LHCN-M2 (cell line): ENCODE measurements at regions not wholly inside any gene's neighbourhood (a gene's known extent, or its start where the extent isn't known, plus 50 kb on each side); places are given as distances from the start of the nearest gene placed in this dataset.
A peak's percentile ranks its signal among the peaks of the same experiment; 100 is the strongest.
"Not testable (repeated sequence)": the region's sequence is repeated elsewhere in the genome, so short reads cannot be mapped to it uniquely, and the experiment has no call there.

ENCODE experiments used
- DNase-seq: peaks from one replicate; pipeline ENCODE4 v3.0.0-alpha.2; 2012; ENCODE audit warnings: low read depth

DNA sequence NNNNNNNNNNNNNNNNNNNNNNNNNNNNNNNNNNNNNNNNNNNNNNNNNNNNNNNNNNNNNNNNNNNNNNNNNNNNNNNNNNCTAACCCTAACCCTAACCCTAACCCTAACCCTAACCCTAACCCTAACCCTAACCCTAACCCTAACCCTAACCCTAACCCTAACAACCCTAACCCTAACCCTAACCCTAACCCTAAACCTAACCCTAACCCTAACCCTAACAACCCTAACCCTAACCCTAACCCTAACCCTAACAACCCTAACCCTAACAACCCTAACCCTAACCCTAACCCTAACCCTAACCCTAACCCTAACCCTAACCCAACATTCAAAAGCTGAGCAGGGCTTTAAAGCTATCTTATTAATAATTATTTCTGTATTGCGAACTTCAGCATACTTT is 182.5 kb upstream of the FAM20C start:
- not testable (repeated sequence) for DNase-seq

DNA sequence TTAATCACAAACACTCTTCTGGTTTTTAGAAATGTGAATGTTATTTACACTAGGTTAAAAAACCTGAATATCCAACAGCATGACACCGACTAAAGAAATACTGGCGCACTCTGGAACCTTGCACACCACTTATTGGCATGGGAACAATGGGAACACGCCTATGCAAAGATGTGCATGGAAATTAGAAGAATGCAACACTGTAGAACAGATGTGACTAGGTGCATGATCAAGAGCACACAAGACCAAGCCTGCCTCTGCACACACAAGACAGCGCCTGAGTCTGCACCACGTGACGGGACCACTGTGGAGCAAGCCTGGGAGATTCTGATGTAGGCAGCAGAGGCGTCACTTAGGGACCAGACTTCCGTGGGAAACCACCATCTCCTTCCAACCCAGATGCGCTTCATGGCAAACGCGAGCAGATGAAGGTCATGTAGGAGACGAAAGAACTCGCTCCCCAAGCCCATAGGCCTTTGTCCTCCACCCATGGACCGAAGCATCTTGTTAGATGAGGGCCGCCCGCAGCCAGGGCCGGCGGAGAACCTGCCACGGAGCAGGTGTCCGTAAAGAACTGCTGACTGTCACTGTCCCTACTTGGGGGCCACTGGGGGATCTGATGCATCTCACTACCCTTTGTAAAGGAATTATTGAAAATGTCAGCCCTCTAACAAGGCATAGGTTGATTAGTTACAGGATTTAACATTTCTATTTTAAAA is 159.6 kb upstream of the FAM20C start:
- not testable (repeated sequence) for DNase-seq

DNA sequence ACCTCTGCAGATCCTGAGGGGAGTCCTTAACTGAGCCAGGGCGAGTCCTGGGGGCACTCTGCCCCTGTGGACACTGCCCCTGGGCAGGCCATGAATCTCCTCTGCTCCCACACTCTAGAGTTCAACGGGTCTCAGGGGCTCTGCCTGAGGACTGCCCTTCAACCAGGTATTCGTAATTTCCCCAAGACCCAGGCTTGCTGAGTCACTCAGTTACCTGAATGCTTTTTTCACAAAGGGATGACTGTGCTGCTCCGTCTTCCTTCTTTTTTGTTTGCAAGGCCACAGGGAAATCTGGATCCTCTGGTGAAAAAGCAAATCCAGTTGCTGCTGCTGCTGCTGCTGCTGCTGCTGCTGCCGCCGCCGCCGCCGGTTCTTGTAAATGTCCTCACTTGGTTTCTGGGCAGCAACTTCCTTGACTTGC is 157.2 kb upstream of the FAM20C start:
- DNase-seq, result not testable (repeated sequence)

DNA sequence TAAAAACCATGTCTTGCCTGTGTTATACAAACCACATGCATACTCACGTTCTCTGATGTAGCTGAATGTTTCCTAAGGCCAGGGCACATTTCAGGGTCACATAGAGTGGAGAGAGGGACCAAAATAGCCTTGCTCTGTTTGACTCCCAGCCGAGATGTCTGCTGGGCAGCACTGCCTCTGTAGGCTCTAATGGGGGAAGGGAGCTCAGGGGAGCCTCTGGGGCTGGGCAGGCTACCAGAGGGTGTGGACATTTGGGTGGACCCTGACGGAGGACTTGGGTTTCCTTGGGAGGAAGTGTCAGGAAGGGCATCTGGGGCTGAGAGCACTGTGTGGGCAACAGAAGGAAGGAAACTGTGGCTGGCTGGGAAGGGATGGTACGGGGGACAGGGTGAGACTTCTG is 155.8 kb upstream of the FAM20C start:
- DNase-seq, result not testable (repeated sequence)

DNA sequence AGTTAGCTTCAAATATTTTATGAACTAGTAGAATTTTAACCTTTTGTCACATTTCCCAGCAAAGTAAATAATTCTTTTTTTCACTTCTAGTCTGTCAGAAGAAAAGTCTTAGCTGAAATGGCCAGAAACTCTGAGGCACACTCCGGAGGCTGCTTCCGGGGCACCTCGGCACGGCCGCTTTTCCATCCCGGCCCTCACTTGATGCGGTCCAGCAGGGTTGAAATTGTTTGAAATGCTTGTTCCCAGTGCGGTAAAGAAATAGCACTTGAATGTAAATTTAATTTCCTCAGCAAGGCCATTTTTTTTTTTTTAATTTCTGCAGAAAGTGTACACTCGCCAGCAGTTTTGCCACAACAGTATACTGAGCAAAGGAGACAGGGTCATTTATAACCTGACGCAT is 154.7 kb upstream of the FAM20C start:
- not testable (repeated sequence) for DNase-seq

DNA sequence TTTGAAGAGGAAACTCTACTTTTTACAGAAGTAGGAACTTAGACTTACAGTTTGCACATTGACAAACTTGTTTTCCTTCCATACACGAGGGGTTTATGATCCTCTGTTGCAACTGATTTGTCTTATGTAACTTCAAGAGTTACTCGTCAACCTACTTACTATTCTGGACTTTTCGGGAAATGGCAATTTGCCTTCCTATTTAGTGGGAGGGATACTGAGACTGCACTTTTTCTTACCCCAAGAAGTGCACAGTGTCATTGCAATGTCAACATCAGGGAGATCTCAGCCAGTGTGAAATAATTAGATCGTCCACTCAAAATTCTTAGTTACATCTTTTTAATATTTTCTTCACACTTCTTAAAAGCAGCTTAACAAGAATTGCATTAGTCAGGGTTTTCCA is 153.9 kb upstream of the FAM20C start:
- DNase-seq, result not testable (repeated sequence)

DNA sequence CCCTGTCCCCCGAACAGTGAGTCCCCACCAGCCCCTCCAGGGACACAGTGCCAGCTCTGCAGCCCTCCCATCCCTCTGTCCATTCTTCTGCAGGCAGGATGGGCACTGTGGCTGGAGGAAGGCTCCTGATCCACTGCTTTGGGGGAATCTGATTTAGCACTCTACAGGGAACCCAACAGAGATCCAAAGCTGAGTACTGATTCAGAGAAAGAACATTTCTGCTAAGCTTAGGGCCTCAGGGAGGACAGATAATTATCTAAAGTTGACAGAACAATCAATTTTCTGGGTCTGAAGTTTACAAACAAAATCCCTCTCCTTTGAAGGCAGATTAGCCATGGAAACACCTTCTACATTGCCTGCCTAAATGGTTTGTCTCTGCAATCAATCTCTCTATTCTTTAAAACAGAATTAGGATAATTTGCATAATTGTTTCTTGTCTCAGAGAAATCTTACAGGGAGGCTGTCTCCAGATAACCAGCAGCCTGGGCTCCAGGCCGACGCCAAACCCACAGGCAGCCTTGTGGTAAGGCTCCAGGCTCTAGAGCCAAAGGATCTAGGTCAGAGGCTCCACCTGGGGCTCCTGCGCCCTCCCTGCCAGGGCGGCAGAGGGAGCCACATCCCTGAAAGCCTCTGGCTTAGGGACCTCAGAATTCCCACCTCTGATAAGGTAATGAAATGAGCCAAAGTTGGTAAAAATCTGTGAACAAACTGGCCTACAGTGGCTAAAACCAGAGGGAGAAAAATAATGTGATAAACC is 152.2 kb upstream of the FAM20C start:
- DNase-seq, result not testable (repeated sequence)

DNA sequence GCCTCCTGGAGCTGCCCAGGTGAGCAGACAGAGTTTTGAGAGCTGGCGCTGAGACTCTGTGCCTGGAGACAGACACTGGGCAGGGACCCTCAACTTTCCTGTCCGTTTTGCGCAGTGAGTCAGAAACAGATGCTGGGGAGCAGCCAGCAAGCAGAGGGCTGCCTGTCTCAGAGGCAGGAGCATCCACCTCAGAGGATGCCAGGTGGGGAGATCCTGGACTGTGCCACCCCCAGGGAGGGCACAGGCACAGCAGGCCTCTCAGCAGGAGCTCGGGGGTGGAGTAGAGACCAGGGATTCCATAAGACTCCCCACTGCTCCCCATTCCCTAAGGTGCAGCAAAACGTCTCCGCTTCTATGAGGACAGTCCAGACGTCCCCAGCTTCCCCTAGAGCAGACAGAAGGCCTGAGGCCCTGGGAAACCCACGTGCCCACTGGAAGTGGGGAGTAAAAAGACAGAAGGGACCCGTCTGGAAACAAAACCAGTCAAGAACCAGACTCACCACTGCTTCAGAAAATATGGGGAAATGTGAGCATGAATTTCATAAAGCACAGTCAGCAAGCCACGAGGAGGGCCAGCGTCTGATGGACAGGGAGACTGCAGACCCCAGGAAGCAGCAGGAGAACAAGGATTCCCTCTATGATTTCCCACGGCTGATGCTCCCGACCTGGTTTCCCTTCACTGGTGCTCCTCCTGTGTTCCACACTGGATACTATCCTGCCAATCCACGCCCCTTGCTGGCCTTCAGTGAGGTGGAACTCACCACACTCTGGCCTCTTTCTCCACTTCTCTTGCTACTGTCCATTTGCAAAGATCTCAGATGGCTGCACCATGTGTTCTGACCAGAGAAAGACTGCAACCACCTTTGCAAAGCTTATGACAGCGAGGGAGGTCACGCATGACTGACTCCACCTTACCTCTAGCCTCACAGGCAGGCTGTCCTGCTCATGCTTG is 151.3 kb upstream of the FAM20C start:
- DNase-seq, result no peak

DNA sequence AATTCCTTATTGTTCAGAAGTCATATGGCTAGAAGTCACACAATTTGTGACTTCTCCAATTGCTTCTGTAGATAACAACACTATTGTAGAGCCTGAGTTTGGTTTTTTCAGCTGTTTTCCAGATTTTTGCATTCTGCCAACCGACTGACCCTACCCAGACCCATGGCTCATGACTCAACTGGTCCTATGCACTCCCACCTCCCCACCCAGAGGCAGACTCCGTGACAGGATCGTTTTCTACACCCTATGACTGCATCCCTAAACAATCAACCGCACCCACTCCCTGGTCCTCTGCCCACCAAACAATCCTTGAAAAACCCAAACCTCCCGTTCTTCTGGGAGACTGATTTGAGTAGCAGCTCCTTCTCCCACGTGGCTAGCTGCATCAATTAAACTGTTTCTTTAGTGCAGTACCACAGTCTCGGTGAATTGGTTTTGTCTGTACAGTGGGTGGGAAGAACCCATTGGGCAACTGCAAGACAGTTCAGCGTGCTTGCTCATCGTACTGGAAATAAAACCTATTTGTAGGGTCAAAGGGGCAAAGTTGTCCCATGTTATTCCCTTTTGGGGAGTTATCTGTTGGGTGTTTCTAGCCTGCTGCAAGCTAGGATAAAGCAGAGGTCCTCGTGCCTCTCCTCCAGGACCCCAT is 150.3 kb upstream of the FAM20C start:
- DNase-seq, result peak; percentile 88

DNA sequence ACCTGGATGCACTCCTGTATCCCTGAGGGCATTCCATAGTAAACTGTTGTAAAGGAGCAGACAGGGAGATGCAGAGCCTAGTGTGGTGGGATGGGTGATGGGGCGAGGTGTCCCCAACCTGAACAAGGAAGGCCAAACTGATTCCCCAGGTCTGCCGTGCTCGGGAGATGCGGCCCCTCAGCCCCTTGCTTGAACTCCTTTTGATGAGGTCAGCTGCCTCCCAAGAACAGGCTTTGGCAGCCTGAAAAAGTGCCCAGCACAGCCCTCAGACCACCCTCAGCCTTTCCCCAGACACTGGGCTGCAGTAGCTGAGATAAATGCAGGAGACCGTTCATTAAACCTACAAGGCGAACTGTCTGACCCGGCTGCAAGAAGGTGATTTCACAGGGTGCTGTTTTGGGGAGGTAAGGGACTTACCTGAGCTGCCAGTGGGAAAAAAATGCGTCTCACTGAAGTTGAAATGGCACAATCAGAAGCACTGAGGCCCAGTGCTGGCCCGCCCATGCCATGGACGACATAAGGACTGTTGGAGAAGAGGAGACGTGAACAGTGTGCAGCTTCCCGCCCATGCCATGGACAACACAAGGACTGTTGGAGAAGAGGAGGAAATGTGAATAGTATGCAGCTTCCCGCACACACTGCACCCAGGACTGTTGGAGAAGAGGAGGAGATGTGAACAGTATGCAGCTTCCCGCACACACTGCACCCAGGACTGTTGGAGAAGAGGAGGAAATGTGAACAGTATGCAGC is 148.4 kb upstream of the FAM20C start:
- no peak for DNase-seq

DNA sequence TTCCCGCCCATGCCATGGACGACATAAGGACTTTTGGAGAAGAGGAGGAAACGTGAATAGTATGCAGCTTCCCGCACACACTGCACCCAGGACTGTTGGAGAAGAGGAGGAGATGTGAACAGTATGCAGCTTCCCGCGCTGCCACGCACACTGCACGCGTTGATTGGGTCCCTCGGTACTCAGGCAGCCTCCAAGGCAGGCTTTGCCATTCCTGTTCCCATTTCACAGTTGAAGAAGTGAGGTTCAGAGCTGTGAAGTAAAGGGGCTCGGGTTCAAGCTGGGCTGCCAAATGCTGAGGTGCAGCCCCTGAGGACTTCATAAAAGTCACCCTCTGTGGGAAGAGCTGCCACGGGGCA is 147.9 kb upstream of the FAM20C start:
- DNase-seq, result no peak

DNA sequence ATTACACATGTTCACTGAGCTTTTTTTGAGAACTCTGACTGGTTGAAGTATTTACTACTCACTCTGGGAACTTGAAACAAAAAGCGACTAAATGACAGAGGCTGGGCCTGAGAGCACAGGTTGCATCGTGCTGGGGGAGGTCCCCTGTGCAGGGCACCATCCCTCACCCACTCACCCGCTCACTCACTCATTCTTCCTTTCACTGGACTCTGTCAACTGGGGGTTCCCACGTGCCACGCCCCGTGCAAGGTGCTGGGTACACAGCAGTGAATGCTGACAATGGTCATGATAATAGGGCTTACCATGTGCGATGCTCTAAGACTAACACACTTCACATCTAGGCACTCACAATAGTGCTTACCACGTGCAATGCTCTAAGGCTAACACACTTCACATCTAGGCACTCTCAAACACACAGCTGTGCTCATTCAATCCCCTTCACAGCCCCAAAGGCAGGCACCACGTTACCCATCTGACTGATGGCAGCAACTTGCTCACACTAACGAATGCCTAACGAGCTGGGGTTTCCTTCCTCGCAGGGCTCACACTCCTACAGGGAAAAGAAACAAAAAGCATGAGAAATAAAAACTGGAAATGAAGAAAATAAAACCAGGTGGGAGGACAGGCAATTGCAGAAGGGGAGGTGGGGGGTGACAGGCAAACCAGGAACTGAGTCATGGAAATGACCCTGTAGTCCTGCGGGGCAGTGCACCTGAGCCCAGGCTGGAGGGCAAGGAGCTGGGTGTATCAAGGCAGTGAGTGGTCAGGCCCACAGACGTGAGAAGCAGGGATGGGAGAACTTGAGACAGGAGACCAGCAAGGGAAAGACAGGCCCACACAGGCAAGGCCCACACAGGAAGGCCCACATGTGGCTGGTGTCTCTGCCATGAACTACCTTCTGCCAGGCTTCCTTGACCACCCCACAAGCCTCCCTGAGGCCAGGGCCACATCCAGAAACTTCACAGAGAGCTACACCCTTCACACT is 147.0 kb upstream of the FAM20C start:
- DNase-seq, result no peak

DNA sequence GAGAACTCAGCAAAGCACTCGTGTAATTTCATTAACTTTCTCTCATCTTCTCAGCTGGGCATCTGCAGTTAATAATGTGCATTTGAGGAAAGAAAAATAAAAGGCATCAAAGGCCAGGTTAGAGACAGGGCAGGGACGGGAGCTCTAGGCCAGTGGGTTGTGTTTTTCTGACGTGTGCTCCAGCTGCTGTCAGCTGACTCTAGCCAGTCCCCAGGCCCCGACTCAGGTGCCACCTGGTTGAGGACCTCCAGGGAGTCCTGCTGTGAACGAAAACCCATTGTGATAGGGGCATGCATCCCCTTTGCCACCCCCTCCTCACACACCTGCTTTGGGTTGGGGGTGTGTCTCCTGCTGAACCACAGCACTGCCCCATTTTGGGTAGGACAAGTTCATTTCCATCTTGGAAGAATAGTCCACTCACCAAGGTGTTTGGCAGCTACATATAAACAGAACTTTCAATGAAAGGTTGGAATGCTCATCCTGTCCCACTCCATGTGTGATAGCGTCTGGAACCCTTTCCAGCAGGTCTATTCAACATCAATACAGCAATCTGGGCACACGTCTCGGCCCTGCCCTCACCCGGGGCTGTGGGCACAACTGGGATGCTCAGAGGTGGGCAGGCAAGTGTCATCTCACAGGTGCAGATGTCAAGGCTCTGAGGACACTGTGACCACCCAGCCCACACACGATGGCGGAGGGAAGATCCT is 146.1 kb upstream of the FAM20C start:
- DNase-seq, result no peak

DNA sequence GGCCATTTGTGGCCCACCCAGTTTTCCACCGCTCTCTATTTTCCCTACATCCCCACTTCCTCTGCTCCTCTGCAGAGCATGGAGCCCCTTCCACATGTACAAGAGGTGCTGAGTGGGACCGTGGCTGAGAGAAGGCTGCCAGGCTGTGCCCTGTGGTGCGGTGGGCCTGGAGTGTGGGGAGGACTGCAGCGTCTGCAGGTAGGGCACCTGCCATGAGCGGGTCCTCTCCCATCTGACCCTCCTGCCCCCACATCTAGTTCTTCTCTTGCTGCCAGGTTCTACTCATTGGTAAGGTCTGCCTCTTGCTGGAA is 145.6 kb upstream of the FAM20C start:
- DNase-seq, result no peak

DNA sequence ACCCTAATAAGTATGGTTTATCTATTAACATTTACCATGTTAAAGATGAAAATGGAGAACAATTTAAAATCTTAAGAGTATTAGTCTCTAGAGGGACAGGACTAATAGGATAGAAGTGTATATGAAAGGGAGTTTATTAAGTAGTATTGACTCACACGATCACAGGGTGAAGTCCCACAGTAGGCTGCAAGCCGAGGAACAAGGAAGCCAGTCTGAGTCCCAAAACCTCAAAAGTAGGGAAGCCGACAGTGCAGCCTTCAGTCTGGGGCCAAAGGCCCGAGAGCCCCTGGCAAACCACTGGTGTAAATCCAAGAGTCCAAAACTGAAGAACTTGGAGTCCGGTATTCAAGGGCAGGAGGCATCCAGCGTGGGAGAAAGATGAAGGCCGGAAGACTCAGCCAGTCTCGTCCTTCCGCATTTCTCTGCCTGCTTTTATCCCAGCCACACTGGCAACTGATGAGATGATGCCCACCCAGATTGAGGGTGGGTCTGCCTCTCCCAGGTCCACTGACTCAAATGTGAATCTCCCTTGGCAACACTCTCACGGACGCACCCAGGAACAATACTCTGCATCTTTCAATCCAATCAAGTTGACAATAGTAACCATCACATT is 140.8 kb upstream of the FAM20C start:
- no peak for DNase-seq

DNA sequence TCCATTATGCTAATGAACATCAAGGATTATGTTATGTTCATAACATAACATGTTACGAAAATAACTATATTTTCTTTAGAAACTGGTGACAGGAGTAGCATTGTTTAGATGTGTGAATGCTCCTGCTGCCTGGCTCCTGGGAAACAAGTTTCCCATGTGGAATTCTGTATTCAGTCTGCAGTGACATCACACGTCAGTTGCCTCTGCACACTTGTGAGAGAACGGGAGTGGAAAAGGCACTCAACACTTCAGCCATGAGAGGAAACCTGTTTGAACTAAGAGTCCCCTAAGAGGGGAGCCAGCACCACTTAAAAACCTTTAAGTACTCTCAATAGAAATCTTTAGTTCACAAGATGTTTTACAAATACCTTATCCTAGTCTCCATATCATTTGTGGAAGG is 140.3 kb upstream of the FAM20C start:
- DNase-seq, result no peak

DNA sequence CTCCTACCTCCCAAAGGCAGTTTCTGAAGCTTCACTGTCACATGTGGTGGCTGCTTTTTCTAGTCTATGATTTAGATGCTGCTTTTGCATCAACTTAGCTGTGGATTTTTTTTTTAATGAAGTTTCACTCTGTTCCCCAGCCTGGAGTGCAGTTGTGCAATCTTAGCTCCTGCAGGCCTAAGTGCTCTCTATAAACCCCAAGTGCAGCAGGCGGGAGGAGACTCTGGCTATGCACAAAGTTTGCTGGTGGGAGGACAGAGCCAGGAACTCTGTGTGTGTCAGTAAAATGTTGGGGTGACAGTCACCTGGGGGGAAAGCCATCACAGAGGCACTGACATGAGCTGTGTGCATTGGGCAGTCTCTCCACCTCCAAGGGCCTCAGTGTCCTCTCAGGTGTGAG is 138.8 kb upstream of the FAM20C start:
- no peak for DNase-seq

DNA sequence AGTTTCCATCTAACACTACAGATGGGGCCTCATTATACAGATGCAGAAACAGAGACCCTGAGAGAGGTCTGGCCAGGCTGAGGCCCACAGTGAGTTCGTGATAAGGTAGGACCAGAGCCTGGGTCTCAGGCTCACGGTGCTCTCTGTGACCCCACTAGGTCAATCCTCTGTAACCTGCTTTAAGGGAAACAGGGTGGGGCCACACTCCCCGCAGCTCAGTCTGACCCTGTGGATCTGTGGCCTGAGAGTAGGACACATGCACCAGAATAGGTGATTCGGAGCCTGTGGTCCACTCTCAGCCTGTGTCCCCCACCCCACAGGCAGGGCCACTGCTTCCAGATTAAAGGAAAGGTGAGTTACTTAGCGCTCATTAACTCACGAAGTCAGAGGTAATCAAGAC is 137.8 kb upstream of the FAM20C start:
- no peak for DNase-seq
